ENCODE measurements at regions not wholly inside any gene's neighbourhood (a gene's known extent, or its start where the extent isn't known, plus 50 kb on each side); places are given as distances from the start of the nearest gene placed in this dataset.
A peak's percentile ranks its signal among the peaks of the same experiment; 100 is the strongest.
"Not testable (repeated sequence)": the region's sequence is repeated elsewhere in the genome, so short reads cannot be mapped to it uniquely, and the experiment has no call there.

GRCh38 chr7:119256446-119257131 is 1016.4 kb upstream of the KCND2 start:
- TF ChIP-seq CTCF (IDR thresholded peaks at IDR 0.05; ENCODE audit: poor library complexity, severe bottlenecking): no peak
- Histone ChIP-seq H3K36me3 (ENCODE audit: low read depth) (no peaks in the 10 kb centered on the region), H3K4me1 (ENCODE audit: insufficient read depth, poor library complexity, severe bottlenecking) (no peaks in the 10 kb centered on the region), H3K9me3 (ENCODE audit: severe bottlenecking) (no peaks in the 10 kb centered on the region), H3K4me3 (ENCODE audit: severe bottlenecking) (no peak overlapping the region), H3K27ac (ENCODE audit: poor library complexity, severe bottlenecking) (no peak overlapping the region), H3K27me3 (ENCODE audit: insufficient read depth, poor library complexity, severe bottlenecking) (peaks cover 3% of the 10 kb centered on the region)
- DNase-seq (ENCODE audit: low spot score) (no peak), ATAC-seq (ENCODE audit: low read depth) (peak; percentile 67)

- not testable (repeated sequence) for H3K36me3 ChIP-seq (ENCODE audit: low read depth); H3K4me3 ChIP-seq (ENCODE audit: severe bottlenecking); ATAC-seq (ENCODE audit: low read depth); H3K27ac ChIP-seq (ENCODE audit: poor library complexity, severe bottlenecking); H3K4me1 ChIP-seq (ENCODE audit: insufficient read depth, poor library complexity, severe bottlenecking); DNase-seq (ENCODE audit: low spot score); H3K9me3 ChIP-seq (ENCODE audit: severe bottlenecking); H3K27me3 ChIP-seq (ENCODE audit: insufficient read depth, poor library complexity, severe bottlenecking)
Observed at GRCh38 chr7:119266790-119267189, 1006.2 kb upstream of the KCND2 start.

- H3K36me3 ChIP-seq (ENCODE audit: low read depth): no peaks in the 10 kb centered on the region
- no peaks in the 10 kb centered on the region for H3K27me3 ChIP-seq (ENCODE audit: insufficient read depth, poor library complexity, severe bottlenecking)
- ATAC-seq (ENCODE audit: low read depth) (peak; percentile 85), DNase-seq (ENCODE audit: low spot score) (no peak)
- H3K9me3 ChIP-seq (ENCODE audit: severe bottlenecking): no peaks in the 10 kb centered on the region
- no peak overlapping the region for H3K27ac ChIP-seq (ENCODE audit: poor library complexity, severe bottlenecking)
- no peaks in the 10 kb centered on the region for H3K4me1 ChIP-seq (ENCODE audit: insufficient read depth, poor library complexity, severe bottlenecking)
- H3K4me3 ChIP-seq (ENCODE audit: severe bottlenecking): no peak overlapping the region
- TF ChIP-seq CTCF (IDR thresholded peaks at IDR 0.05; ENCODE audit: poor library complexity, severe bottlenecking): peak; percentile 93
Observed at GRCh38 chr7:119270045-119270464, 1002.9 kb upstream of the KCND2 start.

GRCh38 chr7:119270644-119271043 is 1002.3 kb upstream of the KCND2 start:
- Histone ChIP-seq H3K27ac (ENCODE audit: poor library complexity, severe bottlenecking) (no peak overlapping the region), H3K36me3 (ENCODE audit: low read depth) (no peaks in the 10 kb centered on the region), H3K4me1 (ENCODE audit: insufficient read depth, poor library complexity, severe bottlenecking) (no peaks in the 10 kb centered on the region), H3K9me3 (ENCODE audit: severe bottlenecking) (no peaks in the 10 kb centered on the region), H3K4me3 (ENCODE audit: severe bottlenecking) (no peak overlapping the region), H3K27me3 (ENCODE audit: insufficient read depth, poor library complexity, severe bottlenecking) (no peaks in the 10 kb centered on the region)
- DNase-seq (ENCODE audit: low spot score) (no peak), ATAC-seq (ENCODE audit: low read depth) (peak; percentile 60)
- TF ChIP-seq CTCF (IDR thresholded peaks at IDR 0.05; ENCODE audit: poor library complexity, severe bottlenecking): no peak

GRCh38 chr7:119271147-119271779 is 1001.7 kb upstream of the KCND2 start:
- Histone ChIP-seq H3K4me3 (ENCODE audit: severe bottlenecking) (no peak overlapping the region), H3K36me3 (ENCODE audit: low read depth) (no peaks in the 10 kb centered on the region), H3K27me3 (ENCODE audit: insufficient read depth, poor library complexity, severe bottlenecking) (peaks cover 2% of the 10 kb centered on the region), H3K27ac (ENCODE audit: poor library complexity, severe bottlenecking) (no peak overlapping the region), H3K4me1 (ENCODE audit: insufficient read depth, poor library complexity, severe bottlenecking) (no peaks in the 10 kb centered on the region), H3K9me3 (ENCODE audit: severe bottlenecking) (no peaks in the 10 kb centered on the region)
- ATAC-seq (ENCODE audit: low read depth) (no peak), DNase-seq (ENCODE audit: low spot score) (no peak)
- no peak for TF ChIP-seq CTCF (IDR thresholded peaks at IDR 0.05; ENCODE audit: poor library complexity, severe bottlenecking)

All from RWPE2 (cell line).